ENCODE measurements at regions not wholly inside any gene's neighbourhood (a gene's known extent, or its start where the extent isn't known, plus 50 kb on each side); places are given as distances from the start of the nearest gene placed in this dataset.

- peak; percentile 51 for DNase-seq (ENCODE audit: low spot score)
Observed at GRCh38 chr4:37737466-37737865, 51.3 kb upstream of the RELL1 start.

Measured in A172 (cell line).